ENCODE measurements at regions not wholly inside any gene's neighbourhood (a gene's known extent, or its start where the extent isn't known, plus 50 kb on each side); places are given as distances from the start of the nearest gene placed in this dataset.

DNA sequence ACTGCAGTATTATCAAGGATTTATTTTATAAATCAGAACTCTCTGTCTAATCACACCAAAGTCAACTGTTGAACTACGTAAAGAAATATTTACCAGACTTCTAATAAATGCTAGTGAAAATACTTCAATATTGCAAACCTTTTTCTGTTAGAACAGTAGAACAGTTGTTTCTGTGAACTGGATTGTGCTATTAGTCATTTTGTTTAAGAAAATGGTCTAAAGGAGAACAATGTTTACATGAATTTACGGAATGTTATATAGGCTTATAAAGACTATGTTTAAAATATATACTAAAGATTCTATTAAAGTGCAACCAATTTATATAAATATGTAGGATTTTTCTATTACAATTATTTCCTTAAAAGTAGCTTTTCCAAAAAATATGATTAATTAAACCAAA lies 471.4 kb downstream of the FSCB start:
- DNase-seq (ENCODE audit: low spot score) = no peak
- TF ChIP-seq, protein P1, sequence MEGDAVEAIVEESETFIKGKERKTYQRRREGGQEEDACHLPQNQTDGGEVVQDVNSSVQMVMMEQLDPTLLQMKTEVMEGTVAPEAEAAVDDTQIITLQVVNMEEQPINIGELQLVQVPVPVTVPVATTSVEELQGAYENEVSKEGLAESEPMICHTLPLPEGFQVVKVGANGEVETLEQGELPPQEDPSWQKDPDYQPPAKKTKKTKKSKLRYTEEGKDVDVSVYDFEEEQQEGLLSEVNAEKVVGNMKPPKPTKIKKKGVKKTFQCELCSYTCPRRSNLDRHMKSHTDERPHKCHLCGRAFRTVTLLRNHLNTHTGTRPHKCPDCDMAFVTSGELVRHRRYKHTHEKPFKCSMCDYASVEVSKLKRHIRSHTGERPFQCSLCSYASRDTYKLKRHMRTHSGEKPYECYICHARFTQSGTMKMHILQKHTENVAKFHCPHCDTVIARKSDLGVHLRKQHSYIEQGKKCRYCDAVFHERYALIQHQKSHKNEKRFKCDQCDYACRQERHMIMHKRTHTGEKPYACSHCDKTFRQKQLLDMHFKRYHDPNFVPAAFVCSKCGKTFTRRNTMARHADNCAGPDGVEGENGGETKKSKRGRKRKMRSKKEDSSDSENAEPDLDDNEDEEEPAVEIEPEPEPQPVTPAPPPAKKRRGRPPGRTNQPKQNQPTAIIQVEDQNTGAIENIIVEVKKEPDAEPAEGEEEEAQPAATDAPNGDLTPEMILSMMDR (IDR thresholded peaks at IDR 0.05; ENCODE audit: extremely low read depth, missing control alignments) = no peak

- TF ChIP-seq, protein P1 (IDR thresholded peaks at IDR 0.05; ENCODE audit: extremely low read depth, missing control alignments) = no peak
Observed at GRCh38 chr14:44030831-44031383, 476.2 kb downstream of the FSCB start.

GRCh38 chr14:44029933-44030332 lies 477.1 kb downstream of the FSCB start:
- TF ChIP-seq, protein P1 (IDR thresholded peaks at IDR 0.05; ENCODE audit: extremely low read depth, missing control alignments) = no peak
- no peak for DNase-seq (ENCODE audit: low spot score)

More at GRCh38 chr14:44030831-44031383, 476.2 kb downstream of the FSCB start:
- DNase-seq (ENCODE audit: low spot score) = no peak

DNA sequence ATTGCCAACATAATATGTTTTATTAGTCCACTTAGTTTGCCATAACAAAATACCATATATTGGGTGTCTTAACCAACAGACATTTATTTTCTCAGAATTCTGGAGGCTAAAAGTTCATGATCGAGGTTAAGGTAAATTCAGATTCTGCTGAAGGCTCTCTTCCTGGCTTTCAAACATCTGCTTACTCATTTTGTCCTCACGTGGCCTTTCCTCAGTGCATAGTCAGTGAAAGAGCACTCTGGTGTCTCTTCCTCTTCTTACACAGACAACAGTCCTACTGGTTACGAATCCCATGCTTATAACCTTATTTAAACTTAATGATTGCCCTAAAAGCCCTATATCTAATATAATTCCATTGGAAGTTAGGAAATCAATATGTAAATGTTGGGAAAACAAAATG lies 479.7 kb downstream of the FSCB start:
- DNase-seq (ENCODE audit: low spot score) = no peak

DNA sequence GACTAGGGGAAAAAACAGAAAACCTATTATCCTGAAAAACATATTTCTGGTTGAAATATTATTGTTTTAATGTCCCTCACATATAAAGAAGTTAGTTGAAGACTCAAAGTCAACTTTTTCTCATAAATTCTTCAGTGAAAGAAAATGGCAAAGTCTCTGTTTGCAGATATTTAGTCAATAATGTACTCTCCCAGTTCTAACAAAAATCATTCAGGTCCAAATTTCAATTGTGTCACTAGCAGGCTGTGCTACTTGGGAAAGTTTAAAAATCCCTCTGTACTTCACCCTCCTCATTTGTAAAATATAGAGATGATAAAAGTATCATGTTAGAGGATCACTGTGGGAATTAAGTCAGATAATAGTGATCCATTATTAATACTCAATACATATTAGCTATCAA lies 496.5 kb downstream of the FSCB start:
- DNase-seq (ENCODE audit: low spot score) = no peak
- TF ChIP-seq, protein P1 (IDR thresholded peaks at IDR 0.05; ENCODE audit: extremely low read depth, missing control alignments) = no peak

More for the DNA sequence above, 479.7 kb downstream of the FSCB start:
- TF ChIP-seq, protein P1 (IDR thresholded peaks at IDR 0.05; ENCODE audit: extremely low read depth, missing control alignments) = no peak

DNA sequence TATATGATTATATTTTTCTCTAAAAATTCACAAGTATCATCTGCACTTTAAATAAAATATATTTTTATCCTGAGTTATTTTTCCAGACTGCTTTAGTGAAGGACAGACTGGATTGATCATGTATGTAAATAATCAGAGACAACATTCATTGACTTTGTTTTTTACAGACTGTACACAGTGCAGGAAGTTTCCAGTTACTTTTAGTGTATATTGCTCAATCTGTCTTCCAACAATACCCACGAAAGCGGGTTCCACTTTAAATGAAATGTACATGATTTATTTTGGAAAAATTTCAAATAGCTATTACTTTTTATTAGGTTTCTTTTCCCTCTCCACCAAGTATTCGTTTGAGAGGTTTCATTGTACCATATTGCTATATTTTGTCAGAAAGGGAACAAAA lies 497.0 kb downstream of the FSCB start:
- TF ChIP-seq, protein P1 (IDR thresholded peaks at IDR 0.05; ENCODE audit: extremely low read depth, missing control alignments) = no peak
- no peak for DNase-seq (ENCODE audit: low spot score)

DNA sequence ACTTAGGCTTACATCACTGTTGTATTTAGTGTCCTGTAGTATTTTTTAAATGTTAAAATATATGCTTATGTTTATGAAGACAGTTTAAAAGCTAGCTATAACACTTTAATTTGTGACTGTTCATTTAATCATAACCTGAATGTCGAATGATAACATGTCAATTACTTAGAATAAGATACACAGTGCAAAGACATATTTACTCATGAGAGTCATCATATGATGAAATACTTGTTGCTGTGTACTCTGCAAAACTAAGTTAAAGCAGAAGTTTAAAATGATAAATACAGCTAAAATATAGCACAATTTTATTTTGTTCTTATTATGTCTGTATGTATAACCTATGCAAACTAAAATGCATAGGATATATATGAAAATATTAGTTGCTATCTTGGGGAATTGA lies 497.4 kb downstream of the FSCB start:
- no peak for DNase-seq (ENCODE audit: low spot score)
- TF ChIP-seq, protein P1 (IDR thresholded peaks at IDR 0.05; ENCODE audit: extremely low read depth, missing control alignments) = no peak

Data from GM20000 (cell line).